CD4-positive, alpha-beta T cell treated with Interleukin-10 for 1 hour (primary cell): ENCODE measurements at regions not wholly inside any gene's neighbourhood (a gene's known extent, or its start where the extent isn't known, plus 50 kb on each side); places are given as distances from the start of the nearest gene placed in this dataset.

ENCODE experiments used
- DNase-seq: peaks from one replicate; pipeline ENCODE4 v3.0.0-alpha.2; 2020

GRCh38 chr7:12136523-12136922 lies 74.6 kb upstream of the TMEM106B start:
- DNase-seq = no peak

- DNase-seq = no peak
These were observed 73.8 kb upstream of the TMEM106B start for GRCh38 chr7:12137283-12137682.

- no peak for DNase-seq
These were observed 72.7 kb upstream of the TMEM106B start for GRCh38 chr7:12138421-12138820.

DNA sequence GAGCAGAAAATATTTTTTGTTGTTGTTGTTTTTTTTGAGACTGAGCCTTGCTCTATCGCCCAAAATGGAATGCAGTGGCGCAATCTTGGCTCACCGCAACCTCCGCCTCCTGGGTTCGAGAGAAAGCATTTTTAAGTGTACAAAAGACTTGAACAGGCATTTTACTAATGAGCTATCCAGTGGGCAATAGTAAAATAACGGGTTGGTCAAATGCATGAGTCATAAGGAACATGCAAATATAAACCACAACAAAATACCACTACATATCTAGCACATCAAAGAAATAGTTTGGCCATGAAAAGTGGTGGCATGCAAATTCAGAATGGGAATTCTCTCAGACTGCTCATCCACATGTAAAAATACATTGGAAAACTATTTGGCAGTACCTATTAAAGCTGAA lies 71.7 kb upstream of the TMEM106B start:
- no peak for DNase-seq

DNA sequence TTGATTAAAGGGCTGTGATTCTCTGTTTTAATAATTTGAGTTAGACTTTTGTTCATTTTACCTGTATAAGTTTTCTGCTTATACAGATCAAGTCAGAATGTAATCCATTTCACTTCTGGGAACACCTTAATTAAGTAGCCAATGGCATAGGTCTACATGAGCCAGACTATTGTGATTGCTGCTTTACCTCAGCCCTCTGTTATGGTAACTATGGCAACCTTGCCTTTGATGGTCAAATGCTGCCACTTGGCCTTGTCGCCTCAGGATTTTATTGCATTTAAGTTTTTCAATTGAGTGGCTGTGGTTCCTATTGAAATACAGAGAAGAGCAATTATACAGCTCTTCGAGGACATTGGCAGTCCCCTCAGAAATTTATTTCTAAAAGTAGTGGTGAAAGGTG lies 64.3 kb upstream of the TMEM106B start:
- peak; percentile 3 for DNase-seq

GRCh38 chr7:12152196-12152918 lies 58.7 kb upstream of the TMEM106B start:
- no peak for DNase-seq

- no peak for DNase-seq
These were observed 57.0 kb upstream of the TMEM106B start for GRCh38 chr7:12154119-12154518.

GRCh38 chr7:12157517-12157916 lies 53.6 kb upstream of the TMEM106B start:
- no peak for DNase-seq

DNA sequence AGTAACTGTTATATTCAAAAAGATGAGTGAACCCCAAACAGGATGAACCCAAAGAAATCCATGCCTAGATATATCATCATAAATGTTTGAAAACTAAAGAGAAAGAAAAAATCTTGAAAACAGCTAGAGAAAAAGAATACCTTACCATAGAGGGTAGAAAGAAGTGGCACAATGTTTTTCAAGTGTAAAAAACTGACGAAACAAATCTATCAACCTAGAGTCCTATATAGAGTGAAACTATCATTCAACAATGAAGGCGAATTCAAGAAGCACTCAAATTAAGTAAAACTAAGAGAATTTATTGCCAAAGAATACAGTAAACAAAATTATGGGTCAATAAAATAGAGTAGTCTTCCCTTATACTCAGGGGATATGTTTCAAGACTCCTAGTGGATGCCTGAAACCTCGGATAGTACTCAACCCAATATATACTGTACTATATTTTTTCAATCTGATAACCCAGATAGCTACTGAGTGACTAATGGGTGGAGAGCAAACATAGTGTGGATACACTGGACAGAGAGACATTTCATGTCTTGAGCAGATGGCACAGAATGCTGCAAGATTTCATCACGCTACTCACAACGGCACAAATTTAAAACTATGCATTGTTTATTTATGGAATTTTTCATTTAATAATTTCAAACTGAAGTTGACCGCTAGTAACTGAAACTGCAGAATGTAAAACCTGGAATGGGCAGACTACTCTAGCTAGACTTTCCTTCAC lies 52.6 kb upstream of the TMEM106B start:
- no peak for DNase-seq

- DNase-seq = no peak
These were observed 49.9 kb upstream of the TMEM106B start for GRCh38 chr7:12161146-12161545.
